ENCODE measurements at regions not wholly inside any gene's neighbourhood (a gene's known extent, or its start where the extent isn't known, plus 50 kb on each side); places are given as distances from the start of the nearest gene placed in this dataset.

GRCh38 chr15:39287322-39288195 is 293.3 kb upstream of the THBS1 start:
- TF ChIP-seq CTCF (IDR thresholded peaks at IDR 0.05; ENCODE audit: low read depth, low read length, poor library complexity, severe bottlenecking) (no peak), EZH2phosphoT487 (IDR thresholded peaks at IDR 0.05; ENCODE audit: borderline replicate concordance, low read length) (no peak)
